Activated naive CD8-positive, alpha-beta T cell treated with anti-CD3 and anti-CD28 coated beads for 36 hours (primary cell): ENCODE measurements at regions not wholly inside any gene's neighbourhood (a gene's known extent, or its start where the extent isn't known, plus 50 kb on each side); places are given as distances from the start of the nearest gene placed in this dataset.
"Not testable (repeated sequence)": the region's sequence is repeated elsewhere in the genome, so short reads cannot be mapped to it uniquely, and the experiment has no call there.

ENCODE experiments used
- DNase-seq: peaks from one replicate; pipeline ENCODE4 v3.0.0; 2021
- H3K27ac Mint-ChIP-seq: one replicate; pipeline ENCODE4 v1.8.0; 2022; ENCODE audit warnings: mild to moderate bottlenecking, moderate library complexity, mixed read lengths
- H3K27me3 Mint-ChIP-seq: one replicate; pipeline ENCODE4 v1.8.0; 2022; ENCODE audit warnings: mild to moderate bottlenecking, mixed read lengths
- H3K36me3 Mint-ChIP-seq: one replicate; pipeline ENCODE4 v1.8.0; 2021; ENCODE audit warnings: mild to moderate bottlenecking, mixed read lengths
- H3K4me1 Mint-ChIP-seq: one replicate; pipeline ENCODE4 v1.8.0; 2021; ENCODE audit warnings: mixed read lengths
- H3K4me3 Mint-ChIP-seq: one replicate; pipeline ENCODE4 v1.8.0; 2022; ENCODE audit warnings: mild to moderate bottlenecking, moderate library complexity, mixed read lengths
- H3K9me3 Mint-ChIP-seq: one replicate; pipeline ENCODE4 v1.8.0; 2022; ENCODE audit warnings: mixed read lengths

DNA sequence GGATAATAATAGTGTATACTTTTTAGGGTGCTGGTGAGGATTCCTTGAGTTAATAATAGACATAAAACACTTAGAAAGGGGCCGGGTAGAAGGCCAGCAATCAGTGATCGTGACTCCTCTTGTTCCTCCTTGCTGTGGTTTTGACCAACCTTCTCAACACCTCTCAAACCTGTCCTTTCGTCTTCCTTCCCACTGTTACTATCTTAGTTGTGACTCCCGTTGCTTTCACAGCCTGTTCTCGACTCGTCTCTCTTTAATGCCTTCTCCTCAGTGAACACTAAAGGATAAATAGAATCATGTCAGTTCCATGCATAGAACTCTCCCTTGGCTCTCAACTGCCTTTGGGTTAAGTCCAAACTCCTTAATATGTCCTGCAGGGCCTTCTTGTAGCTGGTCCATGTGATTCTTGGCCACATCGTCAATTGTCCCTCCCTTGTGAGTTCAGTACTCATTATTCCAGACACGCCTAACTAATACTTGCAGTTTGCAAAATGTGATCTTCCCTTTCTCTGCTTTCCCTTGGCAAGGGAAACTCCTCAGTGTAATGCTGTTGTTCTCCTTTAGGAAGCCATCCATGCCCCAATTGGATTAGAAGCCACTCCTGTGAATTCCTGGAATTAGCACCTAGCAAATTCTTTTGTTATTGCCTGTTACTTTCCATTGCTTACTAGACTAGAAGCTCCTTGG is 164.9 kb downstream of the UTRN start:
- Mint-ChIP-seq H3K27me3 (no peaks in the 10 kb centered on the region), H3K27ac (no peak overlapping the region), H3K36me3 (peaks cover 11% of the 10 kb centered on the region), H3K4me3 (no peak overlapping the region), H3K4me1 (peaks cover 3% of the 10 kb centered on the region), H3K9me3 (no peaks in the 10 kb centered on the region)
- no peak for DNase-seq

DNA sequence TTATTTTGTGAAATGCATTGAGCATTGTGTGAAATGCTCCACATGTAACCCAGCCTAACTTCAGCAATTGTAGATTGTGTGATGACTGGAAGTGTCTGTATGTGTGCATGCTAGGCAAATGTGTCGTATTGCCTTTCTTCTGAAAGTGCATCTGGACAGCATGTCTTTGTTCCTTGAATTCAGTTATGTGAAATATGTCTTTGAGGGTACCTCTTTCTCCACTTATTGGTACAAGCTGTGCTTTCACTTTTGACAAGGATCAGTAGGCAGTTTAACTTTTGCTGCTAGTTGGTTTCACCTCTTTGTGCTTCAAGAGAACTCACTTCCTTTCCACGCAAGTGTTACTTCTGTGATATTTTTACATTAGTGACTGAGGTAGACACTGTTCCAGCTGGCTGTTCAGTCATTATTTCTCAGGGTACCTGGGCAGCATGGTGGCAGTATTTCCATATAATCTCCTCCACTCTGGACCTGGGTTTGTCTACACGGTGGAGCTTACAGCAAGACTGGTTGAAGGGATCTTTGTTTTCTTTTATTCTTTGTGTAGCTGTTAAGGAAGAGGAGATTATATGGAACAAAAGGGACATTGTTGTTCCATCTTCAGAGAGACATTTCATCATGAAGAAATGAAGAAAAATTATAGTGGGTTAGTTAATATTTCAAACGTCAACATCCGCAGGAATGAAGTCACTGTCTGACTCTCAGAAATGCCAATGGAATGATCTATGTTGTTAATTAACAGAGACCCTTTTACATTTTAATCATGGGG is 175.4 kb downstream of the UTRN start:
- Mint-ChIP-seq H3K27ac (peak overlapping the region; percentile 77), H3K36me3 (peaks cover 37% of the 10 kb centered on the region), H3K4me1 (peaks cover 15% of the 10 kb centered on the region), H3K9me3 (no peaks in the 10 kb centered on the region), H3K27me3 (no peaks in the 10 kb centered on the region), H3K4me3 (peak overlapping the region; percentile 22)
- DNase-seq: no peak

DNA sequence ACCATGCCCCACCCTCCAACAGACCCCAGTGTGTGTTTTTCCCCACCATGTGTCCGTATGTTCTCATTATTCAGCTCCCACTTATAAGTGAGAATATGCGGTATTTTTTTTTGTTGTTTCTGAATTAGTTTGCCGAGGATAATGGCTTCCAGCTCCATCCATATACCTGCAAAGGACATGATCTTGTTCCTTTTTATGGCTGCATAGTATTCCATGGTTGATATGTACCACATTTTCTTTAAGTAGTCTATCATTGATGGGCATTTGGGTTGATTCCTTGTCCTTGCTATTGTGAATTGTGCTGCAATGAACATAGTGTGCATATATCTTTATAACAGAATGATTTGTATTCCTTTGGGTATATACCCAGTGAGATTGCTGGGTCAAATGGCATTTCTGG is 176.9 kb downstream of the UTRN start:
- Mint-ChIP-seq H3K27ac (no peak overlapping the region), H3K27me3 (no peaks in the 10 kb centered on the region), H3K36me3 (peaks cover 37% of the 10 kb centered on the region), H3K4me3 (no peak overlapping the region), H3K4me1 (peaks cover 15% of the 10 kb centered on the region), H3K9me3 (no peaks in the 10 kb centered on the region)
- DNase-seq: no peak

DNA sequence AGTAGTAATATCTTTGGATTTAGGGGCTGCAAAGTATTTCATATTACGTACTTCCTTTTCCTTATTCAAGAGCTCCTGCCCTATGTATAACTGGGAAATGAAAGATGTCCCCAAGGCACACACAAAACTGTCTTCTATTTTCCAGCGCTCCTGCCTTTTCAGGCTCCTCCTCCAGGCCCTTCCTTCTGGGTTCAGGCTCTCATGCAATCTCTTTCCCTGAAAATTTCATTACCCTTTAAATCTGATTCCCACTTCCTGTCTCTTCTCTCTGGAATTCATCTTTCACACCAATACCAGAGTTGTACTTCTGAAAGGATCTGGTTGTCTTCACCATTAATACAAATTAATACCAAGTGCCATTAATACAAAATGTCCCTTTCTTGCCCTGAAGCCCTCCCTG is 181.6 kb downstream of the UTRN start:
- Mint-ChIP-seq H3K4me1 (peaks cover 17% of the 10 kb centered on the region), H3K4me3 (no peak overlapping the region), H3K36me3 (peaks cover 35% of the 10 kb centered on the region), H3K9me3 (no peaks in the 10 kb centered on the region), H3K27ac (no peak overlapping the region), H3K27me3 (no peaks in the 10 kb centered on the region)
- no peak for DNase-seq

DNA sequence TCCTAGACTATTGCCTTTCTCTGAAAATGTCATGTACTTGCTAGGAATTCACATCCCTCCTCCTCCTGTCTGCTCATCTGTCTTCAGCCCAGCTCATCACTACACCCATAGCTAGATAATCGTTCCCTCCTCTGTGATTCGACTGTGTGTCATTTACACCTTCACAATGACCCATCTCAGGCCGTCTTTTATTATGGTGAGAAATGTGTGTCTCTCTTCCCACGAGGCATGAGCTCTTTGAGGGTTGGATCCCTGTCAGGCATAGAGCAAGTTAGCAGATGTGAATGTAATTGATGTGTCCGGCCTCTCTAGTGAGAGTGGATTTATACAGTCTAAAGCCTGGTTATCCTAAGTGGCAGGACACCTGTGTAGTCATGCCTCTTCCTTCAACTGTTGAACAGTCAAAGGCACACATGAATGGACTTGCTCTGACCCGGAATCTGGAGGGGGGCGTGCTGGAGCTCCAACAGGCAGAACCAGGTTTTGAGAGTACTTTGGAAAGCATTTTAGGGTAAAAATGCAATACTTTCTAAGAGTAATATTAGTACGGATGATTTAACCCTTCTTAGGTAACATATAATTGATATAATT is 182.1 kb downstream of the UTRN start:
- Mint-ChIP-seq H3K9me3 (no peaks in the 10 kb centered on the region), H3K36me3 (peaks cover 30% of the 10 kb centered on the region), H3K27me3 (no peaks in the 10 kb centered on the region), H3K27ac (no peak overlapping the region), H3K4me1 (peaks cover 17% of the 10 kb centered on the region), H3K4me3 (no peak overlapping the region)
- DNase-seq: no peak

DNA sequence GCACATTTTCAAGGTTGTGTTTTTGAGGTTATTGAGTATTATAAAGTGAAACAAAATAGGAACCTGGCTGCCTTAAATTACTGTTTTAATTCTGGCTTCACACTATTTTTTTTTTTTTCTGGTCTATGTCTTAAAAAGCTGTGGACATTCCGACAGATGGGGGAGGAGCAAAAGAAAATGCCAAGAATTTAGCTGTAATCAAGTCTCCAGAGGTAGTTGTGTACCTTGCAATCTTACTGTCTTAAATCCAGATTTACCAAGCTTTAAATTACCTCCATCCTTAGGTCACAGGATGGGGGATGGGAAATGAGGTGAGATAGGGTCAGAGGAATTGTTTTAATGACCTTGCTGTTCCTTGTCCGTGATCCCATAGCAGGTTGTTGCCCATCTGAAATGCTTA is 182.8 kb downstream of the UTRN start:
- no peak for DNase-seq
- H3K27ac Mint-ChIP-seq: peak overlapping the region; percentile 40
- peaks cover 17% of the 10 kb centered on the region for H3K4me1 Mint-ChIP-seq
- peaks cover 30% of the 10 kb centered on the region for H3K36me3 Mint-ChIP-seq
- H3K27me3 Mint-ChIP-seq: no peaks in the 10 kb centered on the region
- no peaks in the 10 kb centered on the region for H3K9me3 Mint-ChIP-seq
- no peak overlapping the region for H3K4me3 Mint-ChIP-seq

DNA sequence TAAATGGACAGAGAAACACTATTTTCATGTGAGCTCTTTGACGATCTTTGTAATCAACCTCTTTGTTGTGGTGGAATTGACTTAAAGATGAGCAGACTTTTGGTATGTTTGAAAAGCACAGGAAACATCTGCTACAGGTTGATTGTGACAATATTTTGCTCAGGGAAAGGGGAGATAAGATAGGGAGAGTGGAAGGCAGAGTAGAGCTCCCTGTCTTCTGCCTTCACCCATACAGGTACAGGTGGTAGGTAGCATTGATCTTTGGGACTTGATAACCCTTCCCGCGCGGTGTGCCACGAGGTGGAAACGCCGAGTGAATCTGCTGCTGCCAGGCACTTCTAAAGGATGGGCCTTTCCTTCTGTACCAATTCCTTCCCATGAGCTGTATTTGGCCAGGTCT is 183.6 kb downstream of the UTRN start:
- DNase-seq: peak; percentile 22
- no peaks in the 10 kb centered on the region for H3K9me3 Mint-ChIP-seq
- H3K27ac Mint-ChIP-seq: peak overlapping the region; percentile 79
- peaks cover 23% of the 10 kb centered on the region for H3K36me3 Mint-ChIP-seq
- peaks cover 17% of the 10 kb centered on the region for H3K4me1 Mint-ChIP-seq
- peak overlapping the region; percentile 33 for H3K4me3 Mint-ChIP-seq
- no peaks in the 10 kb centered on the region for H3K27me3 Mint-ChIP-seq

DNA sequence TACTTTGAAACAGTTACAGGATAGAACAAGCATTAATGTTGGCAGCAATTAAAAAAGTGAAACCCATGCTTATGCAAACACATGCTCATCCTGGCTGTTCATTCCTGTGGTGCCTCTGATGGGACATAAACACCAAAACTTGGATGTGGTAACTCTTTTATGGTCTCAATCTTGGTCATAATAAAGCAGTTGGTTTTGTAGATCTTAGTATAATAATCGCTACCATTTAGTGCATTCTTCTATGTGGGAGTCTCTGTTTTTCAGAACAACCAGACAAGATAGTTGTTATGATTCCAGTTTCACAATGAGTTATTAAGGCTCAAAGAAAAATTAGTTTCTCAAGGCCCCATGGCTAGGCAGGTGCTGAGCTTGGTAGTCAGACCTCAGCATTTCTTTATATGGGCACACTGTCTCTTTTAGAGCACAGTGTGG is 184.0 kb downstream of the UTRN start:
- no peaks in the 10 kb centered on the region for H3K9me3 Mint-ChIP-seq
- peaks cover 17% of the 10 kb centered on the region for H3K4me1 Mint-ChIP-seq
- H3K27ac Mint-ChIP-seq: peak overlapping the region; percentile 79
- peaks cover 21% of the 10 kb centered on the region for H3K36me3 Mint-ChIP-seq
- no peak for DNase-seq
- peak overlapping the region; percentile 33 for H3K4me3 Mint-ChIP-seq
- H3K27me3 Mint-ChIP-seq: no peaks in the 10 kb centered on the region

DNA sequence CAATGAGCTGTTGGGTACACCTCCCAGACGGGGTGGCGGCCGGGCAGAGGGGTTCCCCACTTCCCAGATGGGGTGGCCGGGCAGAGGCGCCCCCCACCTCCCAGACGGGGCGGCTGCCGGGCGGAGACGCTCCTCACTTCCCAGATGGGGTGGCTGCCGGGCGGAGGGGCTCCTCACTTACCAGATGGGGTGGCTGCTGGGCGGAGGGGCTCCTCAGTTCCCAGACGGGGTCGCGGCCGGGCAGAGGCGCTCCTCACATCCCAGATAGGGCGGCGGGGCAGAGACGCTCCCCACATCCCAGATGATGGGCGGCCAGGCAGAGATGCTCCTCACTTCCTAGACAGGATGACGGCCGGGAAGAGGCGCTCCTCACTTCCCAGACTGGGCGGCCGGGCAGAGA is 185.1 kb downstream of the UTRN start:
- DNase-seq, H3K27me3 Mint-ChIP-seq, H3K9me3 Mint-ChIP-seq, H3K4me3 Mint-ChIP-seq, H3K27ac Mint-ChIP-seq: not testable (repeated sequence)
- Mint-ChIP-seq H3K36me3 (peaks cover 20% of the 10 kb centered on the region), H3K4me1 (peaks cover 17% of the 10 kb centered on the region)

DNA sequence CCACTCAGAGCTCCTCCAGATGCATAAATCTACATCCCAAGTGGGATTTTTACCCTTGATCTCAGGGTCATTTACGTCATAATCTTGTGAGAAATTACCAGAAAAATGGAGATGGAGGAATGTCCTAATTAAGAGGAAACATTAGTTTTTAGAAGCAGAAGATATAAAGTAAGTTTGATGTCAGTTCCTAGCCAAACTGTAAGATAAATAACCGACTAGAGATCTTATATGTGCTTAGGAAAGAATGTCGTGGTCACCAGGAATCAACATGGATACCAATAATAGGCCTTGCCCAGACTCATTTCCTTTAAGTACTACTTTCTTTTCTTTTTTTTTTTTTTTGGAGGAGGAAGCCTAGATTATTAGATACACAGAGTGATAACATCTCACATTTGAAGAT is 186.9 kb downstream of the UTRN start:
- no peak overlapping the region for H3K27ac Mint-ChIP-seq
- no peaks in the 10 kb centered on the region for H3K27me3 Mint-ChIP-seq
- H3K9me3 Mint-ChIP-seq: no peaks in the 10 kb centered on the region
- no peak for DNase-seq
- H3K36me3 Mint-ChIP-seq: peaks cover 19% of the 10 kb centered on the region
- peaks cover 17% of the 10 kb centered on the region for H3K4me1 Mint-ChIP-seq
- H3K4me3 Mint-ChIP-seq: no peak overlapping the region

DNA sequence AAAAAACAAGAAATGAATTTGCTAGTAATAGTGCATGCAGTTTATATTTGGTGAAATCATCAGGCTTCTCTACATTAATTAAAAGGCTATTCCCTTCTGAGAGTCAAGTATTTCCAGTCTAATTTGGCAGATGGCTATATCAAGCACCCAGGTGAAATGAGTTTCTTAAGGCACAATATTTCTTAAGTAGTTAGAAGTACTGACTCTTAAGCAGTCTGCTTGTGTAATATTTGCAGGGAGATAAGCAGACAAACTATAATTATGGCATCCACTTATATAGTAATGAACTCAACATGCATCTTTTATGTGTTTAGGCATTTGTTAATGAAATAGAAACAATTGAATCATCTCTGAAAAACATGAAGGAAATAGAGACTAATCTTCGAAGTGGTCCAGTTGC is 189.2 kb downstream of the UTRN start:
- Mint-ChIP-seq H3K27me3 (no peaks in the 10 kb centered on the region), H3K27ac (no peak overlapping the region), H3K4me1 (peaks cover 3% of the 10 kb centered on the region), H3K4me3 (no peak overlapping the region), H3K36me3 (peaks cover 7% of the 10 kb centered on the region), H3K9me3 (no peaks in the 10 kb centered on the region)
- DNase-seq: no peak

DNA sequence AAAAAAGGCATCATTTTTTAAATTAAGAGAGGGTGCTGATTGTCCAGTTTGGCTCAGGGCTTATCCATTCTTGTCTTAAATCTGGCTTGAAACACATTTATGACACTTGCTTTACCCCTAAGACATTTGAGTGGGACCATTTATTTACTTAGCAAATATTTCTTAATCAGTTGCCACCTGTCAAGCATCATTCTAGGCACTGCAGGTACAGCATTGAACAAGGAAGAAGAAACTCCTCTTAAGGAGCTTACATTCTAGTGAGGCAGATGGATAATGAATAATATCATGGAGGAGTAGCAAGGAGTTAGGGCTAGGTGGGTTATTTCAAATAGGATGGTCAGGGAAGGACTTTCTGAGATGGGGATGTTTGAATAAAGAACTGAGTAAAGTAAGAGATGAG is 189.8 kb downstream of the UTRN start:
- no peak for DNase-seq
- peaks cover 5% of the 10 kb centered on the region for H3K36me3 Mint-ChIP-seq
- H3K27me3 Mint-ChIP-seq: no peaks in the 10 kb centered on the region
- no peaks in the 10 kb centered on the region for H3K4me1 Mint-ChIP-seq
- H3K9me3 Mint-ChIP-seq: no peaks in the 10 kb centered on the region
- no peak overlapping the region for H3K4me3 Mint-ChIP-seq
- H3K27ac Mint-ChIP-seq: peak overlapping the region; percentile 18

DNA sequence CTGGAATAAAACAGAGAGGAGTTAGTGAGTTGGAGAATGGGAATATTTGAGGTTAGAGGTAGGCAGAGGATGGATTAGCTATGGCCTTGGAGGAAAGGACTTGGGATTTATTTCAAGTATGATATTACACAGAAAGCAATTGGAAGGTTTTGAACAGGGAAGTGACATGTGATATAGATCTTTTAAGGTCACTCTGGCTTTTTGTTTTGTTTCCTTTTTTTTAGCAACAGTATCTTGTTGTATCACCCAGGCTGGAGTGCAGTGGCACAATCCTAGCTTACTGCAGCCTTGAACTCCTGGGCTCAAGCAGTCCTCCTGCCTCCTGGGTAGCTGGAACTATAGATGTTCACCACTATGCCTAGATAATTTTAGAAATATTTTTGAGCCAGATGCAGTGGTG is 190.3 kb downstream of the UTRN start:
- H3K4me1 Mint-ChIP-seq: no peaks in the 10 kb centered on the region
- H3K27ac Mint-ChIP-seq: peak overlapping the region; percentile 18
- no peaks in the 10 kb centered on the region for H3K27me3 Mint-ChIP-seq
- no peak for DNase-seq
- no peak overlapping the region for H3K4me3 Mint-ChIP-seq
- H3K9me3 Mint-ChIP-seq: no peaks in the 10 kb centered on the region
- H3K36me3 Mint-ChIP-seq: peaks cover 8% of the 10 kb centered on the region

DNA sequence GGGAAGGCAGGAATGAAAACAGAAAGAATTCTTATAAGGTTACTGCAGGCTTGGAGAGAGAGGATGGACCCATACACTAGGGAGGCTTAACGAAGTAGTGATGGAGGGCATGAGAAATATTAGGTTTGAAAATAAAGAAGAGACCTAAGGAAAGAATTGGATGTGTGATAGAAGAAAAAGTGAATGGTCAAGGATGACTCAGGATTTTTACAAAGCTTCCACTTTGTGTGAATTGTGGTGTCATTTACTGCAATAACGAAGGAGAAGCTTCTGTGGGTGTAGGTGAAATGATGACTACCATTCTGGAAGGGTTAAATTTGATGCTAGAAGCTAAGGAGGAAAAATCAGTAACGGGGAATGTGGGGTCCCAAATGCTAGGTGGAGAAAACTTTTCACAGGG is 191.2 kb downstream of the UTRN start:
- H3K27me3 Mint-ChIP-seq: no peaks in the 10 kb centered on the region
- H3K4me3 Mint-ChIP-seq: no peak overlapping the region
- H3K27ac Mint-ChIP-seq: peak overlapping the region; percentile 54
- no peak for DNase-seq
- H3K36me3 Mint-ChIP-seq: peaks cover 7% of the 10 kb centered on the region
- no peaks in the 10 kb centered on the region for H3K4me1 Mint-ChIP-seq
- no peaks in the 10 kb centered on the region for H3K9me3 Mint-ChIP-seq

DNA sequence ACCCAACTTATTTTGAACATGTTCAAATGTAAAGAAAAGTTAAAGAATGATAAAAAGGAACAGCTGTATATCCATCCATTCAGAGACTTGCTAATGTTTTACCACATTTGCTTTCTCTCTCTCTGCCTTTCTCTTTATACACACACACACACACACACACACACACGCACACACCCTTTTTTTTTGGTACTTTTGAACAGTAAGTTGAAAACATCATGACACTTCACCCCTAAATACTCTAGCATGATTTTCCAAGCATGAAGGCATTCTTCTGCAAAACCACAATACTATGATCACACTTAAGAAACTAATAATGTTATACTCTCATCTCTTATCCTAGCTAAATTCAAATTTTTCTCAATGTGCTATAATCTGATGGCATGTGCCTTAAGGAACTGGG is 192.3 kb downstream of the UTRN start:
- Mint-ChIP-seq H3K4me1 (peaks cover 5% of the 10 kb centered on the region), H3K27me3 (no peaks in the 10 kb centered on the region), H3K36me3 (peaks cover 7% of the 10 kb centered on the region), H3K27ac (no peak overlapping the region), H3K4me3 (no peak overlapping the region), H3K9me3 (no peaks in the 10 kb centered on the region)
- DNase-seq: no peak

DNA sequence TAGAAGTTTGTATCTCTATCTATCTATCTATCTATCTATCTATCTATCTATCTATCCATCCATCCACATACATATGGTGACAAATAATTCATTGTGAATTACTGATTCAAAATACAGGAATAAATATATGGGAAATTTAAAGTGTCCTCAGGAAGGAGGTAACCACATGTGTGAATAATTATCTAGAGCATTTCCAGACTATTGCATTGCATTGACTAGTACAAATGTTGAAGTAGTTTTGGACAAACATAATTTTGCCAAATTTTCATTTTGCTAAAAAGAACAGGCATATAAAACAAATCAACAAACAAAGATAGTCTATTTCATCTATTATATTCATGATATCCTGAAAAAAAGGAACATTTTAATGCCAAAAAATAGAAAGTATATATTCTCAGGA is 192.7 kb downstream of the UTRN start:
- H3K27me3 Mint-ChIP-seq: no peaks in the 10 kb centered on the region
- no peaks in the 10 kb centered on the region for H3K9me3 Mint-ChIP-seq
- H3K4me1 Mint-ChIP-seq: peaks cover 9% of the 10 kb centered on the region
- H3K36me3 Mint-ChIP-seq: peaks cover 10% of the 10 kb centered on the region
- no peak for DNase-seq
- no peak overlapping the region for H3K4me3 Mint-ChIP-seq
- no peak overlapping the region for H3K27ac Mint-ChIP-seq
